Epithelial cell of esophagus (primary cell): ENCODE measurements at regions not wholly inside any gene's neighbourhood (a gene's known extent, or its start where the extent isn't known, plus 50 kb on each side); places are given as distances from the start of the nearest gene placed in this dataset.

ENCODE experiments used
- DNase-seq: peaks from one replicate; pipeline ENCODE4 v3.0.0; 2010; ENCODE audit warnings: low read depth
- H3K4me3 ChIP-seq: 2 replicates; pipeline ENCODE4 v1.5.1; 2011; ENCODE audit warnings: mild to moderate bottlenecking, low read length, control low read depth
- TF ChIP-seq, protein P1 (sequence below): IDR thresholded peaks from 2 replicates; pipeline ENCODE4 v1.5.1; 2011; ENCODE audit warnings: low read depth, mild to moderate bottlenecking, low read length, control low read depth, inconsistent platforms; ENCODE audit not compliant: insufficient read depth; ENCODE audit errors: missing control alignments

DNA sequence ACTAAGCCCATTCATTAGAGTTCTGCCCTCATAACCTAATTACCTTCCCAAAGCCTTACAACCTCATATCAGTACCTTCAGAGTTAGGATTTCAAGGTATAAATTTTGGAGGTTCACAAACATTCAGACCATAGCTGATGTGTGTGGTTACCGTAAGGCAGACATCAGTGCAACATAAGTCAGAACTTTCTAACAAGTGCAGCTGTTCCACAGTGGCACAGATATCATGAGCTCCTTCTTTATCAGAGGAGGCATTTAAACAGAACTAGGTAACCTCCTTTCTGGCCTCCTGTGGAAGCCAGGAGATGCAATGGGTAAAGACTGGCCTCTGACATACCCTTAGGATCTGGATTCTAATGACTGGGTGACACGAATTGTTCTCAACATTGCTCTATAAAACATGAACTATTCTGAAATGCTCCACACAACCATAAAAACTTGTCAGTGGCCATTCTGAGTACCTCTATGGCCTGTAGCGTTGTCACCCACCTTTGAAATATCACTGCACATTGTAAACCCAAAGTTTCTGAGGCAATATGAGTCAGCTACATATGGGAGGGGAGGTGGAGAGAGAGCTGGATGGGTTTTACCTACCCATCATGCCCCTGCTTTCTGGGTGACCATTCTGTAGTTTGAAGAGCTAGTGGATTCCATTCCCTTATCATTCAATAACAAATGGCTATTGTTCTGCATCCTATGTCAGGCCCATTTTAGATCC lies 546.0 kb upstream of the TBL1XR1 start:
- DNase-seq: no peak
- TF ChIP-seq, protein P1, sequence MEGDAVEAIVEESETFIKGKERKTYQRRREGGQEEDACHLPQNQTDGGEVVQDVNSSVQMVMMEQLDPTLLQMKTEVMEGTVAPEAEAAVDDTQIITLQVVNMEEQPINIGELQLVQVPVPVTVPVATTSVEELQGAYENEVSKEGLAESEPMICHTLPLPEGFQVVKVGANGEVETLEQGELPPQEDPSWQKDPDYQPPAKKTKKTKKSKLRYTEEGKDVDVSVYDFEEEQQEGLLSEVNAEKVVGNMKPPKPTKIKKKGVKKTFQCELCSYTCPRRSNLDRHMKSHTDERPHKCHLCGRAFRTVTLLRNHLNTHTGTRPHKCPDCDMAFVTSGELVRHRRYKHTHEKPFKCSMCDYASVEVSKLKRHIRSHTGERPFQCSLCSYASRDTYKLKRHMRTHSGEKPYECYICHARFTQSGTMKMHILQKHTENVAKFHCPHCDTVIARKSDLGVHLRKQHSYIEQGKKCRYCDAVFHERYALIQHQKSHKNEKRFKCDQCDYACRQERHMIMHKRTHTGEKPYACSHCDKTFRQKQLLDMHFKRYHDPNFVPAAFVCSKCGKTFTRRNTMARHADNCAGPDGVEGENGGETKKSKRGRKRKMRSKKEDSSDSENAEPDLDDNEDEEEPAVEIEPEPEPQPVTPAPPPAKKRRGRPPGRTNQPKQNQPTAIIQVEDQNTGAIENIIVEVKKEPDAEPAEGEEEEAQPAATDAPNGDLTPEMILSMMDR: no peak
- no peak overlapping the region for H3K4me3 ChIP-seq

DNA sequence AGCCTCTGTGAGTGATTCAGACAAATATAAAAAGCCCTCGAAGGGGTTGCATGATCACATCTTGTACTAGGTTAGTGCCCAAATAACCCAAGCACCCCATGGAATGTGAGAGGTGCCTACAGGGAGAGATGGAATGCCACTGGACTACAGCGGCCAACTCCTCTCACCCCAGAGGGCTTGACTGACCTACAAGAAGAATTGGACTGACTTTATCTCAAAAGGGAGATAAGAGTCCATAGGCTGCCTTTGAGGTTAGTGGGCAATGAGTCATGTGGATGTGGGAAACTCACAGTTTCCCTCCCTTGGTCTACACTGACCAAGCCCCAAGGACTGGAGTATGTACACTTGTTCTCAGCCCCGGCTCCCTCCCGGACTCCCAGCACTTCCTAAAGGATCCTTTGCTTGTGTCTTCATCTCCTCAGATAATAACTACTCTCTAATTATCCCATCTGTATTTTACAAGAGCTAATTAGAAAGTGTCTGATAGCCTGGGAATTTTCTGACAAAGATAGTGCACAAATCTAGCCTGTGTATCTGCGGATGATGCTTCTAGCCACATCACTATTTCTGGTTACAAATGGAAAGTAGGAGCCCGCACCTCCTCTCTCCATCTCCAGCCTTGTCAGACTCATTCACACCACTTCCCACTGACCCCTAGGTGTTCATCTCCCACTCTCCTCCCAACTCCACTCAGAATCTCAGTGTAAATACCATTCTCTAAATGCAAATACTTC lies 547.8 kb upstream of the TBL1XR1 start:
- DNase-seq: peak; percentile 16
- TF ChIP-seq, protein P1: no peak
- no peak overlapping the region for H3K4me3 ChIP-seq

DNA sequence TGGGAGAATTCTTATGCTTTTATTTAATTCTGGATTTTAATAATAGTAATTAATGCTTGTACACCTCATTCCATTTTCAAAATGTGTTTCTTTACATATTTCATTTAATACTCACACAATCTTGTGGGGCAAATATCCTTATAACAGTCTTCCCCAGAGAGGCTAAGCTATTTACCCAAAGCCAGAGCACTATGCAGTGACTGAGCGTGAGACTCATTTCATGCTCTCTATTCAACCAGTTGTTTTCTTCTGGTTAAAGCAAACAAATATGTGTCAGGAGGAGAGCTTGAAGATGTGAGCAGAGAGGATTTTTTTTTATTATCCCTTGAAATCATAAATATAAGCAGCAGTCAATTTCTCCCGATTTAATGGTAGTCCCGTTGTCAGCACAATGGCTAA lies 548.3 kb upstream of the TBL1XR1 start:
- no peak for DNase-seq
- TF ChIP-seq, protein P1: no peak
- no peak overlapping the region for H3K4me3 ChIP-seq

DNA sequence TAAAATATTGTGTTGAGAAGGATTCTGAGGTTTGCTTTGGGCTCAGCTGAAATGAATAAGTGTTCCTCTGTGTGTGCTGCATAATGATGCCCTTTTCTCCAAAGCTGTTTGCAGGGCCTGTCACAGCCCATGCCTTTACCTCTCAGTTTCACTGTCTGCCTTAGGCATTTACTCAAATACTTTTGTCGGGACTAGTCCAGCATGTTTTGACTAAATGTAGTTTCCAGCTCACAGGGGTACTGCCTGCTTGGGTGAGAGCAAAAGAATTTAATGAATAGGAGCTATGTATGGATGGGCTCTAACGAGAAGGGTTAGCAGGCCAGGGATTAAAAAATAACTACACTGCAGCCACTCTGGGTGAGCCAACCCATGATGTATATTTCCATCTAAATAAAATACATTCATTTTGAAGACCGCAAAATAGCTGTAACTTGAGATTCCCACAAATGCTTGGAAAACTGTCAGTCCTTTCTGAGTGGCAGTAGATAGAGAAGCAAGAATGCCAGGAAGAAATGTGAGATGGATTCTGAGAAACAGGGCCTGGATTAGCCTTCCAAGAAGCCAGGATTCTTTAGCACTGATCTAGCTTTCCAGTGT lies 549.2 kb upstream of the TBL1XR1 start:
- TF ChIP-seq, protein P1: no peak
- peak; percentile 81 for DNase-seq
- H3K4me3 ChIP-seq: no peak overlapping the region

DNA sequence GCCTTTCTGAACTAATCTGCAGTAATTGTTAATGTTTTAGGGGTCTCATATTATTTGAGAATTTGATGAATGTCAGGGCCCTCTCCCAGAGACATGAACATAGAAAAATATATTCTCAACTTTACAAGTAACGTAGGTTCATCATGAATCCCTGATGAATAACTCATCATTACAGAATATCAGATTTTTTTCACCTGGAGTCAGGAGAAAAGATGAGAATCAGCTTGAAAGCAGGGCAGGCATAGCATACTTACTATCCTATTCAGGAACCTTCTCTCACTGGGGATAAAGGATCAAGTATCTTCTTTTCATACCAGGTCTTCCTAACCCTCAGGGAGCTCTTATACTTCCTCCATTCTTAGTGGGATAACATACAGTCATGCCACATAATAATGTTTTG lies 552.6 kb upstream of the TBL1XR1 start:
- TF ChIP-seq, protein P1: no peak
- H3K4me3 ChIP-seq: no peak overlapping the region
- DNase-seq: no peak

DNA sequence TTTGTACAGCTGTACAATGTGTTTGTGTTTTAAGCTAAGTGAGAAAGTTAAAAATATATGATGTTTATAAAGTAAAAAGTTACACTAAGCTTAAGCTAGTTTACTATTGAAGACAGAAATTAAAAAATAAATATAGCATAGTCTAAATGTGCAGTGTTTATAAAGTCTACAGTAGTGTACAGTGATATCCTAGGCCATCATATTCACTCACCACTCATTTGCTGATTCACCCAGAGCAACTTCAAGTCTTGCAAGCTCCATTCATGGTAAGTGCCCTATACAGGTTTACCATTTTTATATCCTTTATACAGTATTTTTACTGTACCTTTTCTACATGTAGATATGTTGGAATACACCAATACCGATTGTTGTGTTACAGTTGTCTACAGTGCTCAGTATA lies 553.2 kb upstream of the TBL1XR1 start:
- H3K4me3 ChIP-seq: no peak overlapping the region
- peak; percentile 24 for DNase-seq
- TF ChIP-seq, protein P1: no peak
